ENCODE measurements at regions not wholly inside any gene's neighbourhood (a gene's known extent, or its start where the extent isn't known, plus 50 kb on each side); places are given as distances from the start of the nearest gene placed in this dataset.

DNA sequence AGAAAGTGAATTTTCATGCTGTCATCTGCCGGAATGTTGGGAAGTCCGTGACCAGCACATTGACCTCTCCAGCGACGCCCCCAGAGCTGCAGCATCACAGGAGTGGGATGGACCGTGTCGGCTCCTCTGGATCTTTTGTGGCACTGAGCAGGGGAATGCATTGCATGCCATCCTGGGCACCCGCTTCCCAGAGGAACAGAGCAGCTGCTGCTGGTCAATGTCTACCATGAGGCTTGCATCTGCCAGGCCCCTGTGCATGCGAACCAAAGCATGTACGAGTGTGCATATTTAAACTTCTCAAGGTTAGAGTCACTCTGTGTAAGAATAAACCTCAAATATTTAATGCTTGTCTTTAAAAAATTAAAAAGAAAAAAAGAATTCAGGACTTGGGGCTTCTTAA, 414.8 kb downstream of the GADD45G start:
- no peak for DNase-seq (ENCODE audit: low read depth, low spot score)

DNA sequence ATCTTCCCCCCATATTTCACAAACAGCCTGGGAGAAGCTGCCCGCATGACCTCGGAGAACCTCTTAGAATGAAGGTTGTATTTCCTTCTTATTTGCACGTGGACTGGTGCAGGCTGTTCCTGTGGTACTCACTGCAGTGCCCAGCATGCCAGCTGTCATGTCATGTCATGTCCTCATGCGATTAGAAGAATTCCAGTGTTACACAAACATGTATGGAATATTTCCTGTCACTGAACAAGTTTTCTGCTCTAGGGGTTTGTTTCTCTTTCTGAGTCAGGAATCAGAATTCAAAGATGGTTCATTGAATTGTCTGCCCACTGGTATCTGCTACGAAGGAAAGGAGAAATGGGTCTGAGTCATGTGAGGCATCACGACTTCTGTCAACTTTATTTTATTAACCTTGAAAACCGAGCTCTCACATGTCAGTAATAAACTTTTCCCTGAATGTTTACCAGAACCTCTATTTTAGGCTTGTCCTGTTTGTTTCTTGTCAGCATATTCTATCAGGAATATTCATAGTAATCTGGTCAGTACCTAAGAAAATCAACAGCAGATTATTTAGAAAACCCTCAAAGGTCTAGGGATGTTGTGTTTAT, 415.6 kb downstream of the GADD45G start:
- no peak for DNase-seq (ENCODE audit: low read depth, low spot score)

- no peak for DNase-seq (ENCODE audit: low read depth, low spot score)
Measured at GRCh38 chr9:90021216-90021906, 416.5 kb downstream of the GADD45G start.

DNA sequence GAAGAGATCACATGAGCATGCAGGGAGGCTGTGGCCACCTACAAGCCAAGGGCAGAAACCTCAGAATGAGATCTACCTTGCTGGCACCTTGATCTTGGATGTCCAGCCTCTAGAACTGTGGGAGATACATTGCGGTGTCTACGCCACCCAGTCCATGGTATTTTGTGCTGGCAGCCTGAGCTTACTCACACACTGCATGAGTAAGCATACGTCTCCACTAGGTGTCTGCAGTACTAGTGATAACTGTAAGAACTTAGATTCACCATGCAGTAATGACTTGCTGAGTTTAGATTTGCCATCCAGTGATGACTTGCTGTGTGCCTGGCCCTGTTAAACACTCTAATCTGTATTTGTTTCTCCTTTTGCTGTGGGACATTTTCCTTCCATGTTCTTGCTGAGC, 417.7 kb downstream of the GADD45G start:
- no peak for DNase-seq (ENCODE audit: low read depth, low spot score)

- DNase-seq (ENCODE audit: low read depth, low spot score), result no peak
Measured at GRCh38 chr9:90023861-90024260, 419.0 kb downstream of the GADD45G start.

GRCh38 chr9:90024409-90024808, 419.6 kb downstream of the GADD45G start:
- no peak for DNase-seq (ENCODE audit: low read depth, low spot score)

DNA sequence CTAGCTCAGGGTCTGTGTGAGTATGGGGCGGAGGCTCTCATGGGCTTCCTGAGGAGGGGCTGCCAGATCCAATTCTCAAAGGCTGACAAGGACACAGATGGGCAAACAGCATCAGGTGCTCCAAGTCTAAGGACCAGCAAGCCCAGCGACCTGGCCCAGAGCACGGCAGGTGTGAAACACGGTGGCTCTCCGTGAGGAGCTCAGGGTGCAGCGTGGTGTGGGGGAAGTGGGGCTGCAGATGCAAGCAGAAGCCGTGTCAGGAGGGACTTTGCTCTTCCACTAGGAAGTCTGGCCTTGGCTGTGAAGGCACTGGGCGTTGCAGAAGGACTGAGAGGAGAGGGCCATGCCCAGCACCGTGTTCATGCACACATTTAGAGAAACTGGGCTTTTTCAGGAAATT, 420.0 kb downstream of the GADD45G start:
- DNase-seq (ENCODE audit: low read depth, low spot score), result no peak

GRCh38 chr9:90025816-90026215, 421.0 kb downstream of the GADD45G start:
- DNase-seq (ENCODE audit: low read depth, low spot score), result no peak

- DNase-seq (ENCODE audit: low read depth, low spot score), result no peak
Measured at GRCh38 chr9:90027296-90027790, 422.5 kb downstream of the GADD45G start.

DNA sequence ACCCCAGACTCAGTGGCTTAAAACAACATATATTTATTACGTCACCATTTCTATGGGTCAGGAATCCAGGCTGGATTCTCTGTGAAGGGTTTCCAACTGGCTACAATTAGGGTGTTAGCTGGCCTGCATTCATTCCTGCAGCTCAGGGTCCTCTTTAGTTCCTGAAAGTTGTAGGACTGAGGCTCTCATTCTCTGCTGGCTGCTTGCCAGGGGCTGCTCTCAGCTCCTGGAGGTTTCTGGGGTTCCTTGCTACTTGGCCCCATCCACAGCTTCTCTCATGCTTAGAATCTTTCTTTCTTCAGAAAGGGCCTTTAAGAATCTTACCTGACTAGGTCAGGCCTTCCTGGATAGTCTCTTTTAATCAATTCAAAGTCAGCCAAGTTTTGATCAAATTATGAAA, 424.6 kb downstream of the GADD45G start:
- DNase-seq (ENCODE audit: low read depth, low spot score), result no peak

GRCh38 chr9:90029996-90030395, 425.2 kb downstream of the GADD45G start:
- no peak for DNase-seq (ENCODE audit: low read depth, low spot score)

DNA sequence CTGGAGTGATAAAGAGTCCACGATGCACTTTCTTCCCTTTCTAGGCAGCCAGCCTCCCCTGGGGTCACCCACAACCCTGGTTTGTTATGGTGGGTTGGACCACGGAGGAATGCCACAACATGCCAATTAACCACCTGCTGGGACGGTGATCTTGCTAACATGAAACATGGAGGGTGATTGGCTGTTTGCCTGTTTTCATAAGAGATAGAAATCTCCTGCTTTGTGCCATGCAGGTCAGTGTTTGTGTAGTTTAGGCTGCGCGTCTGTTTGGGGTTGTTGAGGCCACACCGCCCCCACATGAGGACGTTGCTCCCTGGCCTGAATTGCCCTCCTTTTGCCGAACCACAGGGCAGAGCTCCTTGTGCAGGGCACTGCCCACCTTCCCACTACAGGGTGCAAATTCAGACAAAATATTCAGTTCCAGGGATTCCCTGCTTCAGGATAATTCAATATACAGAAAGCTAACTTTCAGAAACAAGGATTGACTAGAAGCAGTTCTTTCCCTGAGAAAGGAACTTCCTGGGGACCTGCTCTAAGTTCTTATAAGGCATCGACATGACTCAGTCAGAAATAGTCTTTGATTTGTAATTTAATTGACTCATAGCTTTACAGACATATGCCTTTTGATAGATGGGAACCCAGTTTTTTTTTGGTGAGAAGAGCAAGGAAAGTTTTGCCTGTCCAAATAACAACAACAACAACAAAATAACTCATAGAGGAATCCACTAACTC, 427.6 kb downstream of the GADD45G start:
- DNase-seq (ENCODE audit: low read depth, low spot score), result no peak

DNA sequence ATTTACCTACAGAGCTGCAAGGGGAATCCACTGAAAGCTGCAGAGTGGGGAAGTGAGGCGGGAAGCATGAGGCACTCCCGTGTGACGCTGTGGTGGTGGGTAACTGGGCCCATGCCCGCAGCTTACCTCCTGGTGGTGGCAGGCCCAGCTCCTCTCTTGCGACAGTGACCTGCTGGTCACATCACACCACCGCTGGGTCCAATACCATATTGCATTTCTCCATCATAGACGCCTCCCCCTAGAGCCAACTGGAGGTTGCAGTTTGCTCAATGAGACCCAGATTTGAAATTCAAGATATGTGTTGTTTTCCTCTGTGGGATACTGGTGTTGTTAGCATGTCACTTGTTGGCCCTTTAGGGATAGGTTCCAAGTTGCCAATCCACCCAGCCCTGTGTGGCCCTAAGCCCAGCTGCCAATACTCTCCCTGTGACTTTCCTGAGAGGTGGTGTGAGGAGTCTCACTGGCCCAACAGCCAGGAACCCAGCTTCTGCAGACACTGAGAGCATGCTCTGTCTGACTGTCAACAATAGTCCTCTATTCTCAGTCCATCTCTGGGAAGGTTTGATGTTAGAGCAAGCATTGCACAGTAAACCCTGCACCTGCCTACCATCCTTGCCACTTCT, 428.3 kb downstream of the GADD45G start:
- DNase-seq (ENCODE audit: low read depth, low spot score), result no peak

- no peak for DNase-seq (ENCODE audit: low read depth, low spot score)
Measured at GRCh38 chr9:90034071-90034470, 429.3 kb downstream of the GADD45G start.

GRCh38 chr9:90035471-90035870, 430.7 kb downstream of the GADD45G start:
- no peak for DNase-seq (ENCODE audit: low read depth, low spot score)

DNA sequence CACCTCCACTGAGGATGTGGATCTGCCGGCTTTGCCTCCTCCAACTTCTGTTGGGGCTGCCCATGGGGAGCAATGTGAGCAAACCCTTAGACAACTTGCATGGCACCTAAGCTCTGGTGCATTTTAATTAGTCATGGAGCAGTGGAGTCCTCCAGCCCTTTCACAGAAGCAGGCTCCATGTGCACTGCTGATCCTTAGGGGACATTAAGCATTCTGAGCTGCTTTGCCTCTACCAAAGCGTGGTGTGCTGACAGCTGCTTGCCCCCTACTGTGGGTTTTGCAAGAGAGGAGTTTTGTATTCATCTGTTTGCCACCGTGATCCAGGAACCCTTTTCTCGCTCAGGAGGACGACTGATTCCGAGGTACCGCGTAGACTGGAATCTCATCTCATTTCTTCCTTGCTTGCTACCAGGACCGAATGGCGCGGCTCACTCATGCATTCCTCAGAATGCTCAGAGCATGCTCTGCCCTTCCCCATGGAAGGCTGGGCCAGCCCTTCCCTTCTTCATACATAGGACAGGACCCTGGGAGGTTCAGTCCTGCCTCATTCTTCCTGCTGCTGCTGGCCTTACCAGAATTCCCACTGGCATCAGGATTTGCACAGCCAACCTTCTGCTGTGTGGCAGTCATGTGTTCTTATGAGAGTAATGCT, 432.5 kb downstream of the GADD45G start:
- no peak for DNase-seq (ENCODE audit: low read depth, low spot score)

- no peak for DNase-seq (ENCODE audit: low read depth, low spot score)
Measured at GRCh38 chr9:90038763-90039162, 434.0 kb downstream of the GADD45G start.

- no peak for DNase-seq (ENCODE audit: low read depth, low spot score)
Measured at GRCh38 chr9:90044263-90044662, 439.5 kb downstream of the GADD45G start.

- DNase-seq (ENCODE audit: low read depth, low spot score), result no peak
Measured at GRCh38 chr9:90044710-90045151, 439.9 kb downstream of the GADD45G start.

DNA sequence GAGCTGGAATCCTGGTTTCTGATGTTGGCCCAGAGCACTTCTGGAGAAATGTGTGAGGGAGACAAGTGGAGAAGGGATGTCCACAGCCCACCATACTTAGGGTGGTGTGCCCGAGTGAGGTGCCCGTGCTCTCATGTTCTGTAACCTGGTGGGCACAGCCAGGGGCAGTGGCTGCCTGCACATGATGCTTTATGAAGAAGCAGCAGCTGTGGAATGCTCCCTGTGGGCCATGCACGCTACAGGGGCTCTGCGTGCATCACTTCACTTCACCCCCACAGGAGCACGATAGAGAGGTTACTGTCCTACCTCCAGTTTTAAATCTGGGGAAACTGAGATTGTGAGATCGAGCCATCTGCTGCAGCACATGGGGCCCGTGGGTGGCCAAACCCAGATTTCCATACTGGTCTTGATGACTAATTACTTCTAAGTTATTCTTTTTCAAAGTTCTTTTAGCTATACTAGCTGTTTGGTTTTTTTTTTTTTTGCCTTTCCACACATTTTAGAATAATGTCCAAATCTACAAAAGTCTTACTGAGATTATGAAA, 441.6 kb downstream of the GADD45G start:
- DNase-seq (ENCODE audit: low read depth, low spot score), result no peak

DNA sequence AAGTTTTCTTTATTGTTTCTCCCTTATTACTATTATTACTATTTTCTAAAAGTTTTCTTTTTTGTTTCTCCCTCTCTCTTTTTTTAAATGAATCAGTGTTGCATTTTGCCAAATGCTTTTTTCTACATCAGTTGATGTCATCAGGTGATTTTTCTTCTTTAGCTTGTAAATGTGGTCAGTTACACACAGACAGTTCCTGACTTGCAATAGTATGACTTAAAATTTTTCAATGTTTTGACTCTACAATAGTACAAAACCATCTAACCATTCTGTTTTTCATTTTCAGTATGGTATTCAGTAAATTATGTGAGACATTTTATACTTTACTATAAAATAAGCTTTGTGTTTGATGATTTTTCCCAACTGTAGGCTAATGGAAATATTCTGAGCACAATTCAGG, 443.0 kb downstream of the GADD45G start:
- no peak for DNase-seq (ENCODE audit: low read depth, low spot score)
